Loucy (cell line): ENCODE measurements at regions not wholly inside any gene's neighbourhood (a gene's known extent, or its start where the extent isn't known, plus 50 kb on each side); places are given as distances from the start of the nearest gene placed in this dataset.

Experiments
- EZH2phosphoT487 ChIP-seq: fragments of 200-600 bp; IDR thresholded peaks from 2 replicates; pipeline ENCODE4 v1.6.1; 2018; ENCODE audit warnings: antibody characterized with exemption, mild to moderate bottlenecking, moderate library complexity, borderline replicate concordance
- TF ChIP-seq, protein P1 (sequence below): fragments of 200-600 bp; sonication (generic); conservative IDR thresholded peaks from 2 replicates; pipeline ENCODE4 v1.5.1; 2014; ENCODE audit warnings: mild to moderate bottlenecking, antibody characterized with exemption, low read length

DNA sequence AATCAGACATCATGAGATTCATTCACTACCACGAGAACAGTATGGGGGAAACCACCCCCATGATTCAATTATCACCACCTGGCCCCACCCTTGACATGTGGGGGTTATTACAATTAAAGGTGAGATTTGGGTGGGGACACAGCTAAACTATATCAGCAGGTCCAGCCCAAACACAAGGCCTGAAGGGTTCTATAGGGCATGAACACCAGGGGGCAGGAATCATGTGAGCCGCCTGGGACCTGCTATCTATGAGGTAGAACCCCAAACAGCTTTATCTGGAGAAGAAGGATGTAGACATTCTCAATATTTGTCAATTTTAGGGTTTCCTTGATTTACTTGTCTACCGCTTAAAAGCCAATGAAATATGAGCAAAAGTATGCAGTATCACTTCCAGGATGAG lies 294.9 kb upstream of the DEPDC1 start:
- TF ChIP-seq, protein P1, sequence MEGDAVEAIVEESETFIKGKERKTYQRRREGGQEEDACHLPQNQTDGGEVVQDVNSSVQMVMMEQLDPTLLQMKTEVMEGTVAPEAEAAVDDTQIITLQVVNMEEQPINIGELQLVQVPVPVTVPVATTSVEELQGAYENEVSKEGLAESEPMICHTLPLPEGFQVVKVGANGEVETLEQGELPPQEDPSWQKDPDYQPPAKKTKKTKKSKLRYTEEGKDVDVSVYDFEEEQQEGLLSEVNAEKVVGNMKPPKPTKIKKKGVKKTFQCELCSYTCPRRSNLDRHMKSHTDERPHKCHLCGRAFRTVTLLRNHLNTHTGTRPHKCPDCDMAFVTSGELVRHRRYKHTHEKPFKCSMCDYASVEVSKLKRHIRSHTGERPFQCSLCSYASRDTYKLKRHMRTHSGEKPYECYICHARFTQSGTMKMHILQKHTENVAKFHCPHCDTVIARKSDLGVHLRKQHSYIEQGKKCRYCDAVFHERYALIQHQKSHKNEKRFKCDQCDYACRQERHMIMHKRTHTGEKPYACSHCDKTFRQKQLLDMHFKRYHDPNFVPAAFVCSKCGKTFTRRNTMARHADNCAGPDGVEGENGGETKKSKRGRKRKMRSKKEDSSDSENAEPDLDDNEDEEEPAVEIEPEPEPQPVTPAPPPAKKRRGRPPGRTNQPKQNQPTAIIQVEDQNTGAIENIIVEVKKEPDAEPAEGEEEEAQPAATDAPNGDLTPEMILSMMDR, result no peak
- no peak for TF ChIP-seq EZH2phosphoT487
